Calu3 (cell line): ENCODE measurements at regions not wholly inside any gene's neighbourhood (a gene's known extent, or its start where the extent isn't known, plus 50 kb on each side); places are given as distances from the start of the nearest gene placed in this dataset.

Experiments
- BruUV-seq: library from RNA; stranded (reverse); fragments of 400-500 nt; replicated peaks from 2 replicates; lab custom pipeline; 2021; lab: Mats Ljungman, UMichigan
- CTCF ChIA-PET: fragments of 300-600 bp; sonication (Branson Sonifier 250); formaldehyde crosslinking; loops from one replicate; lab custom pipeline; 2022; ENCODE audit warnings: antibody characterized with exemption; lab: Charles Lee
- DNase-seq: peaks from one replicate; pipeline ENCODE4 v3.0.0; 2022
- H3K27ac Mint-ChIP-seq: one replicate; pipeline ENCODE4 v1.8.0; 2022; ENCODE audit warnings: mixed read lengths; ENCODE audit not compliant: unreplicated experiment
- H3K27me3 Mint-ChIP-seq: one replicate; pipeline ENCODE4 v1.8.0; 2022; ENCODE audit warnings: mixed read lengths; ENCODE audit not compliant: unreplicated experiment
- H3K36me3 Mint-ChIP-seq: one replicate; pipeline ENCODE4 v1.8.0; 2022; ENCODE audit warnings: mild to moderate bottlenecking, moderate library complexity, mixed read lengths; ENCODE audit not compliant: insufficient read depth, unreplicated experiment
- H3K4me1 Mint-ChIP-seq: one replicate; pipeline ENCODE4 v1.8.0; 2022; ENCODE audit warnings: mild to moderate bottlenecking, low read depth, mixed read lengths; ENCODE audit not compliant: unreplicated experiment
- H3K4me3 Mint-ChIP-seq: one replicate; pipeline ENCODE4 v1.8.0; 2022; ENCODE audit warnings: mild to moderate bottlenecking, low read depth, moderate library complexity, mixed read lengths; ENCODE audit not compliant: unreplicated experiment
- H3K9me3 Mint-ChIP-seq: one replicate; pipeline ENCODE4 v1.8.0; 2022; ENCODE audit warnings: low read depth, mixed read lengths; ENCODE audit not compliant: unreplicated experiment
- CTCF ChIP-seq: fragments of 200-600 bp; IDR thresholded peaks from one replicate; pipeline ENCODE4 v1.8.0; 2022; ENCODE audit warnings: antibody characterized with exemption; ENCODE audit not compliant: unreplicated experiment
- intact Hi-C: fragments of 100-400 bp; cut with micrococcal nuclease; formaldehyde crosslinking; loops from one replicate; pipeline ENCODE4 v1.10.0; 2022; ENCODE audit not compliant: unreplicated experiment

- Mint-ChIP-seq H3K27ac (no peak overlapping the region), H3K9me3 (peaks cover 13% of the 10 kb centered on the region), H3K4me3 (no peak overlapping the region), H3K27me3 (no peaks in the 10 kb centered on the region), H3K36me3 (no peaks in the 10 kb centered on the region), H3K4me1 (no peaks in the 10 kb centered on the region)
- no TSS peak for BruUV-seq
- CTCF ChIA-PET: interaction anchor here (0.6 kb wide), 1 partner anchor 221 kb away, joined by 4 read pairs; no protein-coding TSS in a partner anchor
- intact Hi-C loops: no loop called here
- TF ChIP-seq CTCF: no peak
- no peak for DNase-seq
These were observed 333.4 kb upstream of the RAB6C start for GRCh38 chr2:129646107-129646506.

- no TSS peak for BruUV-seq
- intact Hi-C loops: no loop called here
- Mint-ChIP-seq H3K36me3 (no peaks in the 10 kb centered on the region), H3K27me3 (no peaks in the 10 kb centered on the region), H3K4me3 (no peak overlapping the region), H3K9me3 (no peaks in the 10 kb centered on the region), H3K27ac (no peak overlapping the region), H3K4me1 (no peaks in the 10 kb centered on the region)
- CTCF ChIA-PET: no interaction called here
- no peak for TF ChIP-seq CTCF
- no peak for DNase-seq
These were observed 326.2 kb upstream of the RAB6C start for GRCh38 chr2:129653246-129653645.

- BruUV-seq: no TSS peak
- Mint-ChIP-seq H3K27me3 (no peaks in the 10 kb centered on the region), H3K9me3 (peaks cover 2% of the 10 kb centered on the region), H3K4me3 (no peak overlapping the region), H3K36me3 (no peaks in the 10 kb centered on the region), H3K4me1 (no peaks in the 10 kb centered on the region), H3K27ac (no peak overlapping the region)
- intact Hi-C loops: no loop called here
- DNase-seq: no peak
- CTCF ChIA-PET: no interaction called here
- TF ChIP-seq CTCF: no peak
These were observed 325.1 kb upstream of the RAB6C start for GRCh38 chr2:129654331-129654730.

GRCh38 chr2:129656081-129656598, 323.3 kb upstream of the RAB6C start:
- H3K9me3 Mint-ChIP-seq: peaks cover 5% of the 10 kb centered on the region
- no peak for DNase-seq
- intact Hi-C loops: no loop called here
- BruUV-seq: no TSS peak
- H3K4me1 Mint-ChIP-seq: no peaks in the 10 kb centered on the region
- CTCF ChIA-PET: interaction anchor here (0.6 kb wide), 1 partner anchor 652 kb away, joined by 3 read pairs; no protein-coding TSS in a partner anchor
- H3K27me3 Mint-ChIP-seq: no peaks in the 10 kb centered on the region
- TF ChIP-seq CTCF: no peak
- H3K4me3 Mint-ChIP-seq: no peak overlapping the region
- no peaks in the 10 kb centered on the region for H3K36me3 Mint-ChIP-seq
- H3K27ac Mint-ChIP-seq: no peak overlapping the region
